Osteocyte (in vitro differentiated cells): ENCODE measurements at regions not wholly inside any gene's neighbourhood (a gene's known extent, or its start where the extent isn't known, plus 50 kb on each side); places are given as distances from the start of the nearest gene placed in this dataset.
"Not testable (repeated sequence)": the region's sequence is repeated elsewhere in the genome, so short reads cannot be mapped to it uniquely, and the experiment has no call there.

Experiments
- DNase-seq: peaks from one replicate; pipeline ENCODE4 v3.0.0; 2021; ENCODE audit warnings: mixed read lengths; ENCODE audit not compliant: unreplicated experiment; ENCODE audit errors: extremely low spot score
- H3K27ac Mint-ChIP-seq: one replicate; pipeline ENCODE4 v1.8.0; 2021; ENCODE audit warnings: mild to moderate bottlenecking, mixed read lengths; ENCODE audit not compliant: unreplicated experiment
- H3K27me3 Mint-ChIP-seq: one replicate; pipeline ENCODE4 v1.8.0; 2021; ENCODE audit warnings: mixed read lengths; ENCODE audit not compliant: unreplicated experiment
- H3K36me3 Mint-ChIP-seq: one replicate; pipeline ENCODE4 v1.8.0; 2021; ENCODE audit warnings: mixed read lengths; ENCODE audit not compliant: unreplicated experiment
- H3K4me1 Mint-ChIP-seq: one replicate; pipeline ENCODE4 v1.8.0; 2021; ENCODE audit warnings: mixed read lengths; ENCODE audit not compliant: unreplicated experiment
- H3K4me3 Mint-ChIP-seq: one replicate; pipeline ENCODE4 v1.8.0; 2021; ENCODE audit warnings: mild to moderate bottlenecking, moderate library complexity, mixed read lengths; ENCODE audit not compliant: unreplicated experiment
- H3K9me3 Mint-ChIP-seq: one replicate; pipeline ENCODE4 v1.8.0; 2021; ENCODE audit warnings: mixed read lengths; ENCODE audit not compliant: unreplicated experiment
- TF ChIP-seq, protein P1 (sequence below): fragments of 200-600 bp; sonication (generic); IDR thresholded peaks from 2 replicates; pipeline ENCODE4 v1.5.0; 2021; ENCODE audit warnings: antibody characterized with exemption, mild to moderate bottlenecking, moderate library complexity

GRCh38 chr2:183967756-183968155 is 630.6 kb upstream of the ZNF804A start:
- Mint-ChIP-seq H3K9me3 (peaks cover 10% of the 10 kb centered on the region), H3K4me3 (no peak overlapping the region), H3K36me3 (no peaks in the 10 kb centered on the region), H3K4me1 (no peaks in the 10 kb centered on the region), H3K27me3 (no peaks in the 10 kb centered on the region), H3K27ac (no peak overlapping the region)
- no peak for DNase-seq
- TF ChIP-seq, protein P1, sequence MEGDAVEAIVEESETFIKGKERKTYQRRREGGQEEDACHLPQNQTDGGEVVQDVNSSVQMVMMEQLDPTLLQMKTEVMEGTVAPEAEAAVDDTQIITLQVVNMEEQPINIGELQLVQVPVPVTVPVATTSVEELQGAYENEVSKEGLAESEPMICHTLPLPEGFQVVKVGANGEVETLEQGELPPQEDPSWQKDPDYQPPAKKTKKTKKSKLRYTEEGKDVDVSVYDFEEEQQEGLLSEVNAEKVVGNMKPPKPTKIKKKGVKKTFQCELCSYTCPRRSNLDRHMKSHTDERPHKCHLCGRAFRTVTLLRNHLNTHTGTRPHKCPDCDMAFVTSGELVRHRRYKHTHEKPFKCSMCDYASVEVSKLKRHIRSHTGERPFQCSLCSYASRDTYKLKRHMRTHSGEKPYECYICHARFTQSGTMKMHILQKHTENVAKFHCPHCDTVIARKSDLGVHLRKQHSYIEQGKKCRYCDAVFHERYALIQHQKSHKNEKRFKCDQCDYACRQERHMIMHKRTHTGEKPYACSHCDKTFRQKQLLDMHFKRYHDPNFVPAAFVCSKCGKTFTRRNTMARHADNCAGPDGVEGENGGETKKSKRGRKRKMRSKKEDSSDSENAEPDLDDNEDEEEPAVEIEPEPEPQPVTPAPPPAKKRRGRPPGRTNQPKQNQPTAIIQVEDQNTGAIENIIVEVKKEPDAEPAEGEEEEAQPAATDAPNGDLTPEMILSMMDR, result no peak

DNA sequence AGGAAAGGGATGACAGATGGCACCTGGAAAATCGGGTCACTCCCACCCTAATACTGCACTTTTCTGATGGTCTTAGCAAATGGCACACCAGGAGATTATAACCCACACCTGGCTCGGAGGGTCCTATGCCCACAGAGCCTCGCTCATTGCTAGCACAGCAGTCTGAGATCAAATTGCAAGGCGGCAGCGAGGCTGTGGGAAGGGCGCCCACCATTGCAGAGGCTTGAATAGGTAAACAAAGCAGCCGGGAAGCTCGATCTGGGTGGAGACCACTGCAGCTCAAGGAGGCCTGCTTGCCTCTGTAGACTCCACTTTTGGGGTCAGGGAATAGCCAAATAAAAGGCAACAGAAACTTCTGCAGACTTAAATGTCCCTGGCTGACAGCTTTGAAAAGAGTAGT is 622.7 kb upstream of the ZNF804A start:
- DNase-seq, H3K27ac Mint-ChIP-seq: not testable (repeated sequence)

GRCh38 chr2:183984871-183985270 is 613.5 kb upstream of the ZNF804A start:
- Mint-ChIP-seq H3K36me3 (no peaks in the 10 kb centered on the region), H3K4me3 (no peak overlapping the region), H3K4me1 (no peaks in the 10 kb centered on the region), H3K9me3 (peaks cover 4% of the 10 kb centered on the region), H3K27me3 (no peaks in the 10 kb centered on the region), H3K27ac (no peak overlapping the region)
- DNase-seq, result no peak
- TF ChIP-seq, protein P1, result no peak

More for the DNA sequence above, 622.7 kb upstream of the ZNF804A start:
- not testable (repeated sequence) for H3K4me1 Mint-ChIP-seq, H3K4me3 Mint-ChIP-seq, H3K36me3 Mint-ChIP-seq, H3K27me3 Mint-ChIP-seq
- peaks cover 42% of the 10 kb centered on the region for H3K9me3 Mint-ChIP-seq

DNA sequence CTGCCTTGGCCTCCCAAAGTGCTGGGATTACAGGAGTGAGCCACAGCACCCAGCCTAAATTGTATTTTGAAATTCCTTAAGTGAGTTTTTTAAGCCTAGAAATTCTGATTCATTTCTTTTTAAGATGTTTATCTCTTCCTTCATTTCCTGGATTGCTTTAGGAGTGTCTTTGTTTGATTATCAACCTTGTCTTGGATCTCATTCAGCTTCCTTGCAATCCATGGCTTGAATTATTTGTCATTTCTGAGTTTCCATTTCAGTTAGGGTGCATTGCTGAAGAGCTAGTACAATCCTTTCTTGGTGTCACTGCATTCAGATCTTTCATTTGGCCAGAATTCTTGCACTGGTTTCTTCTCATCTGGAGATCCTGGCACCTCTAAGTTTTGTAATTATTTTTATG is 606.4 kb upstream of the ZNF804A start:
- TF ChIP-seq, protein P1, result no peak
- H3K27ac Mint-ChIP-seq, result no peak overlapping the region
- no peaks in the 10 kb centered on the region for H3K36me3 Mint-ChIP-seq
- H3K4me3 Mint-ChIP-seq, result no peak overlapping the region
- H3K9me3 Mint-ChIP-seq, result no peaks in the 10 kb centered on the region
- H3K27me3 Mint-ChIP-seq, result no peaks in the 10 kb centered on the region
- DNase-seq, result no peak
- no peaks in the 10 kb centered on the region for H3K4me1 Mint-ChIP-seq

DNA sequence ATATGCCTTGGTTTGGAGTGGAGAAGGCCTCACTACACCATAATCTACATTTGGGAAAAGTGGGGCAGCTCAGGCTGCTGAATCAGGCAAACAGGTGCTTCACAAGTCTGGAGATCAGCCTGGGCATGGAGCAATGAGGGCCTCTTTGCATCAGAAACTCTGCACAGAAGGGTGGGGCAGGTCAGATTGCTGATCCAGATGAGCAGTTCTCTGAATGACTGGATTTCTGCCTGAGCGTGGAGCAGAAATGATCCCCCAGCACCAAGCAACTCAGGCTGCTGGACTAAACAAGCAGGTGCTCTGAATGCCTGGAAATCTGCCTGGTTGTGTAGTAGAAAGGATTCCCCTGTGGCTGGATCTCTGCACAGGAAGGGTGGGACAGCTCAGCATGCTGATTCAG is 605.3 kb upstream of the ZNF804A start:
- no peaks in the 10 kb centered on the region for H3K9me3 Mint-ChIP-seq
- peaks cover 2% of the 10 kb centered on the region for H3K27me3 Mint-ChIP-seq
- no peaks in the 10 kb centered on the region for H3K4me1 Mint-ChIP-seq
- H3K36me3 Mint-ChIP-seq, result no peaks in the 10 kb centered on the region
- no peak overlapping the region for H3K27ac Mint-ChIP-seq
- no peak for DNase-seq
- H3K4me3 Mint-ChIP-seq, result no peak overlapping the region
- TF ChIP-seq, protein P1, result no peak

GRCh38 chr2:183995632-183996031 is 602.7 kb upstream of the ZNF804A start:
- no peak for DNase-seq
- Mint-ChIP-seq H3K27me3 (peaks cover 2% of the 10 kb centered on the region), H3K27ac (no peak overlapping the region), H3K9me3 (no peaks in the 10 kb centered on the region), H3K36me3 (no peaks in the 10 kb centered on the region), H3K4me3 (no peak overlapping the region), H3K4me1 (no peaks in the 10 kb centered on the region)
- TF ChIP-seq, protein P1, result no peak
